SK-N-SH (cell line): ENCODE measurements at regions not wholly inside any gene's neighbourhood (a gene's known extent, or its start where the extent isn't known, plus 50 kb on each side); places are given as distances from the start of the nearest gene placed in this dataset.

Source experiments
- CHD2 ChIP-seq: fragments of 150-350 bp; IDR thresholded peaks from 2 replicates; pipeline ENCODE4 v1.6.1; 2018; ENCODE audit warnings: low read length; ENCODE audit not compliant: partially characterized antibody
- FOXJ3 ChIP-seq: sonication (generic); formaldehyde crosslinking; IDR thresholded peaks from 2 replicates; pipeline ENCODE4 v1.5.1; 2020; ENCODE audit warnings: mild to moderate bottlenecking, missing genetic modification reagents
- SMC3 ChIP-seq: IDR thresholded peaks from 2 replicates; pipeline ENCODE4 v1.6.1; 2012; ENCODE audit warnings: low read depth, low read length, improper control_type of control experiment
- TF ChIP-seq, protein P1 (sequence below): fragments of 200-600 bp; sonication (generic); IDR thresholded peaks from 2 replicates; pipeline ENCODE4 v1.6.1; 2017; ENCODE audit warnings: antibody characterized with exemption, mild to moderate bottlenecking, moderate library complexity

DNA sequence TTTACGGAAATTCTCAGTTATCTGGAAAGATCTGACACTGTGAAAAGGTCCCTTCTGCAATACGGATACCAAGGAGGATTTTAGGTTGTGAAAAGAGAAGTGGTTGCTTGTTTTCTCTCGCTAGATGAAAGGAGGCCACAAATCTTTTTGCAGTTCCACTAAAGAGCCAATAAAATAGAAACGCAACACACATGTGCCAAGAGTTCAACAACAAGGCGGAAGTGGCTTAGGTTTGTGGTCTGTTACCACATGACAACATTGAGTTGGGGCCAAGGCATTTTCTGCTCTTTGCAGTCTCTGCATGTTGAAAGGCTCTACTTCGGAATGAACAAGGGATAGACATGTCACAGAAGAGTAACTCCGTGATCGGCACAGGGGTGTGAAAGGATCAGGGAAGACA, 115.7 kb upstream of the OSR1 start:
- TF ChIP-seq FOXJ3 (CRISPR knock-in tag) (no peak), SMC3 (no peak), CHD2 (no peak)
- TF ChIP-seq, protein P1, sequence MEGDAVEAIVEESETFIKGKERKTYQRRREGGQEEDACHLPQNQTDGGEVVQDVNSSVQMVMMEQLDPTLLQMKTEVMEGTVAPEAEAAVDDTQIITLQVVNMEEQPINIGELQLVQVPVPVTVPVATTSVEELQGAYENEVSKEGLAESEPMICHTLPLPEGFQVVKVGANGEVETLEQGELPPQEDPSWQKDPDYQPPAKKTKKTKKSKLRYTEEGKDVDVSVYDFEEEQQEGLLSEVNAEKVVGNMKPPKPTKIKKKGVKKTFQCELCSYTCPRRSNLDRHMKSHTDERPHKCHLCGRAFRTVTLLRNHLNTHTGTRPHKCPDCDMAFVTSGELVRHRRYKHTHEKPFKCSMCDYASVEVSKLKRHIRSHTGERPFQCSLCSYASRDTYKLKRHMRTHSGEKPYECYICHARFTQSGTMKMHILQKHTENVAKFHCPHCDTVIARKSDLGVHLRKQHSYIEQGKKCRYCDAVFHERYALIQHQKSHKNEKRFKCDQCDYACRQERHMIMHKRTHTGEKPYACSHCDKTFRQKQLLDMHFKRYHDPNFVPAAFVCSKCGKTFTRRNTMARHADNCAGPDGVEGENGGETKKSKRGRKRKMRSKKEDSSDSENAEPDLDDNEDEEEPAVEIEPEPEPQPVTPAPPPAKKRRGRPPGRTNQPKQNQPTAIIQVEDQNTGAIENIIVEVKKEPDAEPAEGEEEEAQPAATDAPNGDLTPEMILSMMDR: no peak
